Activated CD8-positive, alpha-beta memory T cell treated with anti-CD3 and anti-CD28 coated beads for 24 hours (primary cell): ENCODE measurements at regions not wholly inside any gene's neighbourhood (a gene's known extent, or its start where the extent isn't known, plus 50 kb on each side); places are given as distances from the start of the nearest gene placed in this dataset.
"Not testable (repeated sequence)": the region's sequence is repeated elsewhere in the genome, so short reads cannot be mapped to it uniquely, and the experiment has no call there.

ENCODE experiments used
- DNase-seq: peaks from one replicate; pipeline ENCODE4 v3.0.0-alpha.2; 2020

- peak; percentile 44 for DNase-seq
Measured at GRCh38 chr17:31674717-31675349, 184.2 kb downstream of the COPRS start.

GRCh38 chr17:31674305-31674704 is 184.7 kb downstream of the COPRS start:
- DNase-seq: peak; percentile 5

- peak; percentile 15 for DNase-seq
Measured at GRCh38 chr17:31673076-31673475, 186.0 kb downstream of the COPRS start.

GRCh38 chr17:31672161-31672819 is 186.8 kb downstream of the COPRS start:
- peak; percentile 15 for DNase-seq

DNA sequence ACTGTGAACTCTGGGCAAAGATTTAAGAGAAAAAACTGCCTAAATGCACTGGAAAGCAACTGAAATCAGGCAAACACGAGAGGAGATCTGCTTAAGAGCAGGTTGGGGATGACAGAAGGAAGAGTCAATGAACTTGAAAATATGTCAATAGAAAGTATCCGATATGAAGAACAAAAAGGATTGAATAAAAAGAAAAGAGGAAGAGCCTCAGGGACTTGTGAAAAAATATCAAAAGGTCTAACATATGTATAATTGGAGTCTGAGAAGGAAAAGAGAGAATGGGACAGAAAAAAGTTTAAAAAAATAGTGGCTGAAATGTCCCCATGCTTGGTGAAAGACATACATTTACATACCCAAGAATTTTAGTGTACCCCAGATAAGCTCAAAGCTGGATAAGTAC is 195.5 kb downstream of the COPRS start:
- DNase-seq: no peak

GRCh38 chr17:31660684-31661083 is 198.4 kb downstream of the COPRS start:
- peak; percentile 11 for DNase-seq

- peak; percentile 30 for DNase-seq
Measured at GRCh38 chr17:31657876-31658275, 201.2 kb downstream of the COPRS start.

DNA sequence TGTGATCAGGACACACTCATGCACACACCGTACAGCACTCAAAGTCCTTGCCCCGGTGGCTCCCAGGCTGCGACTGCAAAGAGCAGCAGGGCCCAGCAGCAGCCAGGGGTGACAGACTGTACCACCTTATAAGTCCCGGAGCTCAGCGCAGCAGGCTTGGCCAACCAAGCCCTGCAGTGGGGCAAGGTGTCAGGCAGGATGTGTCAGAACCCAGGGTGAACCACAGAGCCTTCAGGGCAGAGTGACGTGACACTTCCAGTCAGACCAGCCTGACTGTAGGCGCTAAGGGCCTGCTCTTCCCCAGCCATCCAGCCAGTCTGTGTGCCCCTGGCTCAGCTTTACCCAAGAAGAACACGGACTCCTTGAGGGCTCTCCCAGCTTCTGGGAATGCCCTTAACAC is 204.1 kb downstream of the COPRS start:
- DNase-seq: peak; percentile 52

GRCh38 chr17:31653691-31654090 is 205.4 kb downstream of the COPRS start:
- DNase-seq: peak; percentile 15

GRCh38 chr17:31650756-31651520 is 208.1 kb downstream of the COPRS start:
- DNase-seq: peak; percentile 11

DNA sequence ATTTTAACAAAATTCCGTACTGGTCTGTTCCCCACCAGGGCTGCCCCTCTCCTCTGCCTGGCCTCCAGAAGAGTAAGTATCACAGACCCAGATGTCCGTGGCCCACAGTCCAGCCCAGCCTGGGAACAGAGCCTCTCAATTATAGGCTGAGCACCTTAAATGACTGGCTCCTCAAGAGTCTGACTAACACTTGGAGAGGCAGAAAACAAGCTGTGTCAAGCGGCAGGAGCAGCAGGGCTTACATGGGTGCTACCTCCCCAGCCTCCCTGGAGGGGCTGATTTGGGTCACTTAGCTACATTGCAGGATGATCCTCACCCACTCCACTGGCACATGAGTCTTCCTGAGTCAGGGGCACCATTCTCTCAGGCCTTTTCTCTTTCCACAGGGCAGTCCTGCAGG is 209.7 kb downstream of the COPRS start:
- DNase-seq: no peak

- DNase-seq: no peak
Measured at GRCh38 chr17:31647661-31648060, 211.4 kb downstream of the COPRS start.

GRCh38 chr17:31646642-31647041 is 212.4 kb downstream of the COPRS start:
- no peak for DNase-seq

DNA sequence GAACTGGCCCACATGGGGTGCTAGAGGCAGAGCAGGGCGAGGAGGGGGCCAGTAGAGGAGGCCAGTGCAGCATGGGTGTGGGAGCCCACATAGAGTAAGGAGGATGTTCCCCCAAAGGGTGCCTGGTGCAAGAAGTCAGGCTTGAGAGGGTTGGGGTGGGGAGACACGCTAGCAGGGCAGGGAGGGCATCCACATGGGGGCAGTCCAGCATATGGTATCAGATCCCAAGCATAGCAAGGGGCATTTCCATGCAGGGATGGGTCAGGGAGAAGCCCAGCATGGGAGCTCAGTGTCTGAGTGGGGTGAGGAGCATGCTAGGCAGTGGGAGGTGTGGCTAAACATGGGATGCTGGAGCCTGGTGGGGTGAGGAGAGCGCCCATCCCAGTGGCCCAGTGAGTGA is 213.7 kb downstream of the COPRS start:
- DNase-seq: no peak

DNA sequence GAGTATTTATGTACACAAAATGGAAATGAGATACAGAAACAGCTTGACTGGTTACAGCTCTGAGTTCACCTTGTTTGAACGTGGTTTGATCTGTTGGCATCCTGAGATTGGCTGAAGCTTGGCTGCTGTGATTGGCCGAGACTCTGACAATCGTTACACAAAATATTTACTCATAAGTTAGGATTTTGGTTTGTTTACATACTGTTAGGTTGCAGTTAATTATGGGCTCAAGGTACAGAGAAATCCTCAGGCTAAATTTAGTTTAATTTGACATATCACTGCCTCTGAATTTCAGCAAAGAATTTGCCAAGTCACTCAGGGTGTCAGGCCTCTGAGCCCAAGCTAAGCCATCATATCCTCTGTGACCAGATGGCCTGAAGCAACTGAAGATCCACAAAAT is 227.3 kb downstream of the COPRS start:
- no peak for DNase-seq

DNA sequence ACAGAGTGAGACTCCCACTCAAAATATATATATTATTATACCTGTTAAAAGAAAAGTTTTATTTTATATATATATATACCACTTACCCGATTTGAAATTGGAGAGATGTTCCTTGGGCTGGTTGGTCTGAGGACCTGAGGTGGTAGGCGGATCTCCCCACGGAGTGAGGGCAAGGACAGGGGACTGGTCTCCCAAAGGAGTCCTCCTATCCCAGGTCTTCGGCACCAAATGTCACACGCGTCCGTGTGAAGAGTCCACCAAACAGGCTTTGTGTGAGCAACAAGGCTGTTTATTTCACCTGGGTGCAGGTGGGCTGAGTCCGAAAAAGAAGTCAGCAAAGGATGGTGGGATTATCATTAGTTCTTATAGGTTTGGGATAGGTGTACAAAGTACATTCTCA is 228.2 kb downstream of the COPRS start:
- not testable (repeated sequence) for DNase-seq

- no peak for DNase-seq
Measured at GRCh38 chr17:31629696-31630470, 229.2 kb downstream of the COPRS start.

DNA sequence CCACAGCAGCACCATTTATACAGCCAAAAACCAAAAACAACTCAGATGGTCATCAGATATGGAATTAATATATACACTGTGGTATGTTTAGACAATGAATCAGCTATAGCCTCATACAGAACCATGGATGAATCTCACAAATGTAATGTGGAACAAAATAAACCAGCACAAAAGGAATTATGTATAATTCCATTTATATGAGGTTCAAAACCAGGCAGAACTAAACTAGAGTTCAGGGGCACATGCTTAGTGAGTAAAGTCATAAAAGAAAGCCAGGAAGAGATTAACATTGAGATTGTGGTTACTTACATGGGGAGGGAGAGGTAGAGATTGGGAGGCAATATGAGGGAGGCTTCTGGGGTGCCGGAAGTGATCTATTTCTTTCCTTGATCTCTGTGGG is 231.1 kb downstream of the COPRS start:
- DNase-seq: no peak

GRCh38 chr17:31623990-31624389 is 232.5 kb downstream of the RAB11FIP4 start:
- no peak for DNase-seq

DNA sequence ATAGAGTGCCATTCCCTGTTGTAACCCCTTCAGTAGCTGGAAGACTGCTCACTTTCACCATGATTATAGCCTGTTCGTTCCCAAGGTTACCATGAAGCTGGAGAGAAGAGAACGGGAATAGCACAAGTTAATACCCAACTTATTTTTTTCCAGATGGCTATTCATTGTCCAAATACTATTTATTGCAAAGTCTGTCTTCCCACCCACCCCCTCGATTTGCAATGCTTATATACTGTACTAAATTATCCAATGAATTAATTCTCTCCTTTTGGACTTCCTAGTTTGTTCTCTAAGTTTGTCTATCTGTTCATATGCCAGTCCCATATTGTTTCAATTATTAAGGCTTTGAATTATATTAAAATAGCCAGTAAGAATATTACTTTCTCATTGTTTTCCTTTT is 231.0 kb downstream of the RAB11FIP4 start:
- DNase-seq: no peak

GRCh38 chr17:31621566-31621965 is 230.1 kb downstream of the RAB11FIP4 start:
- DNase-seq: no peak

DNA sequence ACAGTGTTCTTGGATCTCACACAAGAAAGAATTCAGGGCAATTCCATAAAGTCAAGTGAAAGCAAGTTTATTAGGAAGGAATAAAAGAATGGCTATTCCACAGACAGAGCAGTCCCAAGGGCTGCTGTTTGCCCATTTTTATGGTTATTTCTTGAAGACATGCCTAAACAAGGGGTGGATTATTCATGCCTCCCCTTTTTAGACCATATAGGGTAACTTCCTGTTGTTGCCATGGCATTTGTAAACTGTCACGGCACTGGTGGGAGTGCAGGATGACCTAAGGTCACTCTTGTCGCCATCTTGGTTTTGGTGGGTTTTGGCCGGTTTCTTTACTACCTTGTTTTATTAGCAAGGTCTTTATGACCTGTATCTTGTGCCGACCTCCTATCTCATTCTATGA is 219.6 kb downstream of the RAB11FIP4 start:
- not testable (repeated sequence) for DNase-seq
